CD4-positive, alpha-beta T cell (primary cell): ENCODE measurements at regions not wholly inside any gene's neighbourhood (a gene's known extent, or its start where the extent isn't known, plus 50 kb on each side); places are given as distances from the start of the nearest gene placed in this dataset.

ENCODE experiments used
- ATAC-seq: fragments of 200-7000 bp; cut with Tn5 transposase; one replicate; pipeline ENCODE4 v1.10.0; 2022; ENCODE audit warnings: mild to moderate bottlenecking; ENCODE audit not compliant: poor library complexity
- CTCF ChIA-PET: fragments of 350-600 bp; sonication (Branson Sonifier 250); formaldehyde crosslinking; loops from one replicate; lab custom pipeline; 2021; ENCODE audit warnings: antibody characterized with exemption, inconsistent platforms; lab: Charles Lee
- POLR2A ChIA-PET: fragments of 350-600 bp; sonication (Branson Sonifier 250); formaldehyde crosslinking; loops from one replicate; lab custom pipeline; 2021; ENCODE audit warnings: antibody characterized with exemption, inconsistent platforms; lab: Charles Lee
- DNase-seq, 14 experiments: peaks; one replicate each; pipeline ENCODE4 v3.0.0-alpha.2; 2013 to 2020; ENCODE audit warnings: mixed read lengths in 2 of 14
- H3K27ac ChIP-seq, 2 donors: one replicate each; pipeline versions ENCODE4 v1.5.1 to v1.7.0; 2013; ENCODE audit warnings: low read length in 2 of 2, low read depth in 1 of 2, mild to moderate bottlenecking in 1 of 2
- H3K27me3 ChIP-seq, 2 experiments: 1 replicate in 1 of 2; 2 replicates in 1 of 2; pipeline versions ENCODE4 v1.6.1 to v1.7.0; 2013; ENCODE audit warnings: low read length in 2 of 2, control low read depth in 1 of 2, mild to moderate bottlenecking in 1 of 2, moderate library complexity in 1 of 2; ENCODE audit not compliant: insufficient read depth in 2 of 2, control insufficient read depth in 1 of 2
- H3K36me3 ChIP-seq: one replicate; pipeline ENCODE4 v1.6.1; 2013; ENCODE audit warnings: low read length, control low read depth; ENCODE audit not compliant: insufficient read depth
- H3K4me1 ChIP-seq: one replicate; pipeline ENCODE4 v1.6.1; 2013; ENCODE audit warnings: low read length, control low read depth; ENCODE audit not compliant: insufficient read depth
- H3K4me3 ChIP-seq: one replicate; pipeline ENCODE4 v1.5.1; 2013; ENCODE audit warnings: mild to moderate bottlenecking, low read length, moderate library complexity
- H3K9me3 ChIP-seq, 2 experiments: 1 replicate in 1 of 2; 2 replicates in 1 of 2; pipeline versions ENCODE4 v1.6.1 to v1.7.0; 2013; ENCODE audit warnings: low read length in 2 of 2, mild to moderate bottlenecking in 2 of 2, control low read depth in 1 of 2, moderate library complexity in 1 of 2; ENCODE audit not compliant: control insufficient read depth in 1 of 2, insufficient read depth in 1 of 2
- H3K27ac Mint-ChIP-seq: one replicate; pipeline ENCODE4 v1.8.0; 2020; ENCODE audit warnings: mixed read lengths
- H3K27me3 Mint-ChIP-seq: one replicate; pipeline ENCODE4 v1.8.0; 2021; ENCODE audit warnings: mixed read lengths
- H3K36me3 Mint-ChIP-seq: one replicate; pipeline ENCODE4 v1.8.0; 2021; ENCODE audit warnings: low read depth, mixed read lengths
- H3K4me1 Mint-ChIP-seq: one replicate; pipeline ENCODE4 v1.8.0; 2021; ENCODE audit warnings: low read depth, mixed read lengths
- H3K4me3 Mint-ChIP-seq: one replicate; pipeline ENCODE4 v1.8.0; 2020; ENCODE audit warnings: mild to moderate bottlenecking, mixed read lengths
- H3K9me3 Mint-ChIP-seq: one replicate; pipeline ENCODE4 v1.8.0; 2020; ENCODE audit warnings: mixed read lengths
- intact Hi-C, 2 experiments: fragments of 100-400 bp; cut with DNase I in 1 of 2; cut with micrococcal nuclease in 1 of 2; formaldehyde crosslinking; loops; one replicate each; pipeline versions ENCODE4 v1.15.1 to v1.9.0; 2023 to 2025; cut with DNase I, micrococcal nuclease
- TF ChIP-seq, protein P1 (sequence below): fragments of 200-600 bp; IDR thresholded peaks from one replicate; pipeline ENCODE4 v1.8.0; 2022; ENCODE audit warnings: antibody characterized with exemption, mild to moderate bottlenecking

DNA sequence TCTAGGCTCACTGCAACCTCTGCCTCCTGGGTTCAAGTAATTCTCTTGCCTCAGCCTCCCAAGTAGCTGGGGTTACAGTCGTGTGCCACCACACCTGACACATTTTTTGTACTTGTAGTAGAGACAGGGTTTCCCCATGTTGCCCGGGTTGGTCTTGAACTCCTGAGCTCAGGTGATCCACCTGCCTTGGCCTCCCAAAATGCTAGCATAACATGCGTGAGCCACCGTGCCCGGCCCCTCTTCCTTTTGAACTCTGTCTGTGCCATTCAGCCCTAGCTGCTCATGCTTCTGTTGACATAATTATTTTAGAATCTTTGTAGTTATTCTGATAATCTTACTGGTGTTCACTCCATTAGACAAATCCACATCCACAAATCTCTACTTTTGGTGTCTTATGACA, 1231.3 kb upstream of the ADGRL3 start:
- H3K9me3 ChIP-seq: peaks cover 0 to 7% of the 10 kb centered on the region in 2 experiments
- ChIA-PET POLR2A (no interaction called here), CTCF (no interaction called here)
- Mint-ChIP-seq H3K27me3 (no peaks in the 10 kb centered on the region), H3K36me3 (no peaks in the 10 kb centered on the region), H3K27ac (no peak overlapping the region), H3K4me1 (no peaks in the 10 kb centered on the region), H3K4me3 (no peak overlapping the region), H3K9me3 (peaks cover 3% of the 10 kb centered on the region)
- H3K4me3 ChIP-seq: no peak overlapping the region
- no peak for ATAC-seq
- no peak for DNase-seq
- TF ChIP-seq, protein P1, sequence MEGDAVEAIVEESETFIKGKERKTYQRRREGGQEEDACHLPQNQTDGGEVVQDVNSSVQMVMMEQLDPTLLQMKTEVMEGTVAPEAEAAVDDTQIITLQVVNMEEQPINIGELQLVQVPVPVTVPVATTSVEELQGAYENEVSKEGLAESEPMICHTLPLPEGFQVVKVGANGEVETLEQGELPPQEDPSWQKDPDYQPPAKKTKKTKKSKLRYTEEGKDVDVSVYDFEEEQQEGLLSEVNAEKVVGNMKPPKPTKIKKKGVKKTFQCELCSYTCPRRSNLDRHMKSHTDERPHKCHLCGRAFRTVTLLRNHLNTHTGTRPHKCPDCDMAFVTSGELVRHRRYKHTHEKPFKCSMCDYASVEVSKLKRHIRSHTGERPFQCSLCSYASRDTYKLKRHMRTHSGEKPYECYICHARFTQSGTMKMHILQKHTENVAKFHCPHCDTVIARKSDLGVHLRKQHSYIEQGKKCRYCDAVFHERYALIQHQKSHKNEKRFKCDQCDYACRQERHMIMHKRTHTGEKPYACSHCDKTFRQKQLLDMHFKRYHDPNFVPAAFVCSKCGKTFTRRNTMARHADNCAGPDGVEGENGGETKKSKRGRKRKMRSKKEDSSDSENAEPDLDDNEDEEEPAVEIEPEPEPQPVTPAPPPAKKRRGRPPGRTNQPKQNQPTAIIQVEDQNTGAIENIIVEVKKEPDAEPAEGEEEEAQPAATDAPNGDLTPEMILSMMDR: no peak
- H3K27me3 ChIP-seq: no peaks in the 10 kb centered on the region
- H3K36me3 ChIP-seq: no peaks in the 10 kb centered on the region
- no peak overlapping the region for H3K27ac ChIP-seq
- H3K4me1 ChIP-seq: no peaks in the 10 kb centered on the region
- intact Hi-C loops: no loop called here

DNA sequence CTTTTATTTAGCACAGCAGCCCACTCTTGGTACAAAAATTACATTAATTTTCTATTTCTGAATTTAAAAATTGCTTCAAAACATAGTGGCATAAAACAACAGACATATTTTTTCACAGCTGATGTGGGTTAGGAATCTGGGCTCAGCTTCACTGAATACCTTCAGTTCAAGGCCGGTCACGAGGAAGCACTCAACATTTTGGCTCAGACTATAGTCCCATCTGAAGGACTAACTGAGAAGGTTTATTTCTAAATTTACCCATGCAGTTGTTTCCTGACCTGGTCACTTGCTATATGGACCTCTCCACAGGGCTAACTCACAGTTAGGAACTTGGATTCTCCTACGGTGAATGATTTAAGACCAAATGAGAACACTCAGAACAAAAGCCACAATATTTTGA, 1230.2 kb upstream of the ADGRL3 start:
- POLR2A ChIA-PET: no interaction called here
- intact Hi-C loops: no loop called here
- no peaks in the 10 kb centered on the region for H3K4me1 ChIP-seq

DNA sequence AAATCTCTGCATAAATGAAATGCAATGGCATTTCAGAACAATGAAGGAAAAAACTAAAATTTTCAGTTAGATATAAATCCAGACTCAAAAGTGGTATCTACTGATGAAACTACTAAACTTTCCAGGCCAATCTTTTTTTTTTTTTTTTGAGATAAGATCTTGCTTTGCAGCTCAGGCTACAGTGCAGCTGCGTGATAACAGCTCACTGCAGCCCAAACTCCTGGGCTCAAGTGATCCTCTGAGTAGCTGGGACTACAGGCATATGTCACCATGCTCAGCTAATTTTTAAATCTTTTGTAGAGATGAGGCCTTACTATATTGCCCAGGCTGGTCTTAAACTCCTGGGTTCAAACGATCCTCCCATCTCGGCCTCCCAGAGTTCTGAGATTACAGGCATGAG, 1228.2 kb upstream of the ADGRL3 start:
- POLR2A ChIA-PET: no interaction called here
- Mint-ChIP-seq H3K36me3 (no peaks in the 10 kb centered on the region), H3K27me3 (no peaks in the 10 kb centered on the region), H3K9me3 (peaks cover 3% of the 10 kb centered on the region), H3K4me3 (no peak overlapping the region), H3K4me1 (no peaks in the 10 kb centered on the region), H3K27ac (no peak overlapping the region)
- Histone ChIP-seq H3K27ac (no peak overlapping the region), H3K4me1 (no peaks in the 10 kb centered on the region), H3K4me3 (no peak overlapping the region), H3K36me3 (no peaks in the 10 kb centered on the region), H3K9me3 (peaks cover 0 to 3% of the 10 kb centered on the region in 2 experiments), H3K27me3 (no peaks in the 10 kb centered on the region)
- DNase-seq: no peak
- TF ChIP-seq, protein P1: no peak
- CTCF ChIA-PET: no interaction called here
- intact Hi-C loops: no loop called here
- no peak for ATAC-seq

More for the DNA sequence above, 1230.2 kb upstream of the ADGRL3 start:
- peaks cover 0 to 3% of the 10 kb centered on the region in 2 experiments for H3K9me3 ChIP-seq
- H3K27ac ChIP-seq: no peak overlapping the region
- Mint-ChIP-seq H3K4me1 (no peaks in the 10 kb centered on the region), H3K27ac (no peak overlapping the region), H3K27me3 (no peaks in the 10 kb centered on the region), H3K4me3 (no peak overlapping the region), H3K9me3 (peaks cover 3% of the 10 kb centered on the region), H3K36me3 (no peaks in the 10 kb centered on the region)
- DNase-seq (no peak), ATAC-seq (no peak)
- no peaks in the 10 kb centered on the region for H3K27me3 ChIP-seq
- CTCF ChIA-PET: no interaction called here
- no peaks in the 10 kb centered on the region for H3K36me3 ChIP-seq
- no peak overlapping the region for H3K4me3 ChIP-seq
- TF ChIP-seq, protein P1: no peak
